Activated T-cell treated with anti-CD3 and anti-CD28 coated beads for 24 hours (primary cell): ENCODE measurements at regions not wholly inside any gene's neighbourhood (a gene's known extent, or its start where the extent isn't known, plus 50 kb on each side); places are given as distances from the start of the nearest gene placed in this dataset.

Experiments used
- DNase-seq: peaks from one replicate; pipeline ENCODE4 v3.0.0-alpha.2; 2020; ENCODE audit warnings: low read depth

DNA sequence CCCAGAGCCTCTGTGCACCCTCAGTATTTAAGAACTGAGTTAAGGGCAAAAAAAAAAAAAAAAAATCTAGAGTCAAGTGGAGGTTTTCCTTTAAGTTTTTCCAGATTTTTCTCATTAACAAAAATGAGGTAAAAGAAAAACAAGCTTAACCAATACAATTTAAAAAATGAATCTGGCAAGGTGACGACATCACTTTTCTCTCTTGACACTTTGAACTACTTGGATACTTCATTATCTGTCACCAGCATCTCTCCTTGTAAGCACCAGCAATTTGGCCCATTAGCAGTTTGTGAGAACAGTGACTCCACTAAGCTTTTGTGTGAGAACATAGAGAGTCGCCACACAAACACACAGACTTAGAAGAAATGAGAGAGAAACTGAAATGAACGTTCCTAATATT, 345.7 kb upstream of the SLC30A5 start:
- no peak for DNase-seq

DNA sequence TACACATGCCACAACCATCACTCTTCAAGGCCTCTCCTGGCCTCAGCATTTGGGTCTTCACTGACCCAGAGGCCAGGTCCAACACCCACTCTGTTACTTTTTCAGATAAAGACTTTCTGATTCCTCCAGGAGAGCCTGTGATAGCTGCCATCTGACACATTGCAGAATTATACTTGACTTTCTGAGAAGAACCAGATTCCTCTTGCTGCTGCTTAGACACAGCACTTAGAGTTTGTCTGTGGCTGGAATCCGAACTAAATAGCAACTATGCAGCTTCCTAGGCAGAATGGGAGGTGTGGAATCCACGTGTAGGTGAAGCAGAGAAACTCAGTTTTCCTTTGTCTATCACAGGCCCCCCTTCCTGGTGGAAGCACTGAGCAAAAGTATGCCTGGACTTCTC, 344.7 kb upstream of the SLC30A5 start:
- no peak for DNase-seq

DNA sequence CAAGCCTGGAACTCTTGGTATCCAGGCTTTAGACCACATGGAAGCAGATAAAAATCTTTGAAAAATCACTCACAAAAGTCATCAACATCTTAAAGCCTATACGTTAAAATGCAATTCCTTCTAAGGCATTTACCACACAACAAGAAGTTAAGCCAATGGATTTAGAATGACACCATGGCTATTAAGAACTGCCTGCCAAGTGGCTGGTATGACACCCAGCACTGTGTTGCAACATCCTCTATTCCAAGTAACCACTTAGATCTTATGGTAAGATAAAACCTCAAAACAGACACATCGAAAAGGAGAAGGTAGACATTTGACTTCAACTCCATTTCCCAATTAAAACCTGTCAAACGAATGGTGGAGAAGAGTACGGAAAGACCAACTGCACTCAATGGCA, 344.2 kb upstream of the SLC30A5 start:
- no peak for DNase-seq

DNA sequence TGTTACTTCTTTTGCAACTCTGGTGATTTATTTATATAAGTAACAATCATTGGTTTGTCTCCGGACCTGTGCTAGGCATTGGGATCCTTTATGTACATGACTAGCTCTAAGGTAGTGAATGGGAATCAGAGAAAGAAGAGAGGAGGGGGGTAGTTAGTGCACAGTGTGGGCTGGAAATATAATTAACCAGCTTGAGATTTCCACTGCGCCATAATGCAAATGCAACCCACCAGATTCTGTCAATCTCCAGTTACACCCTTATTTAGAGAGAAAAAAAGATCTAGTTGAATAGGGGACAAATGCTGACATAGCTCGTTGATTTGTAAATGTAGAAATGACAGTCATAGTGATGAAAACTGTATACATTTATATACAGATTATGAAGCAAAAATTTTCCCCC, 342.2 kb upstream of the SLC30A5 start:
- DNase-seq: no peak

DNA sequence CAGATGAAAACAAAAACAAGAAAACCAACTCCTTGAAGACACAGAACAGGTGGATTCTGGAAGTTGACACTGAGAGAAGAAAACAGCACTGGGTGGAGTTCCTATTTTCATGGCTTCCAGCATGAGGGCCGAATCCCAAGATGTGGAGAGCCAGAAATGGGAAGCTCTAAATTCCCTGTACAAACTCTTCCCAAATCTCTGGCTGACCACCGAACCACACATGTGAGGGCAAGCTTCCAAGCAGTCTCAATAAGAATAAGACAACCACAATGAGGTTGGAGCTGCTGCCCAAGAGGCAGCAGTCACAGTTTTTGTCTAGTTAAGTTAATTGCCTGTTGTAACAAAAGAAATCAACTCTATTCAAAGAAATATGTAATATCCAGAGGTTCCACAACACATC, 339.3 kb upstream of the SLC30A5 start:
- no peak for DNase-seq

DNA sequence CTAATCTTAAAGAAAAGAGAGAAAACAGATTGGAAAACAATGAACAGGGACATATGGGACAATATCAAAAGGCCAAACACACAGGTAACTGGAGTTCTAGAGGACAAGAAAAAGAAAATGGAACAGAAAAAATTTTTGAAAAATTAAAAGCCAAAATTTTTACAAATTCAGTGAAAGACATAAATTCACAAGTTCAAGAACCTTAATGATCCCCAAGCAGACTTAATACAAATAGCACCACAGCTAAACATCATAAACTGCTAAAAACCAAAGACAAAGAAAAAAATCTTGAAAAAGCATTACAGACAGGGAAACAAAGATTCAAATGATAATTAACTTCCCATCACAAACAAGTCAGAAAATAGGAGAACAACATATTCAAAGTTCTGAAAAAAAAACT, 338.5 kb upstream of the SLC30A5 start:
- DNase-seq: no peak

DNA sequence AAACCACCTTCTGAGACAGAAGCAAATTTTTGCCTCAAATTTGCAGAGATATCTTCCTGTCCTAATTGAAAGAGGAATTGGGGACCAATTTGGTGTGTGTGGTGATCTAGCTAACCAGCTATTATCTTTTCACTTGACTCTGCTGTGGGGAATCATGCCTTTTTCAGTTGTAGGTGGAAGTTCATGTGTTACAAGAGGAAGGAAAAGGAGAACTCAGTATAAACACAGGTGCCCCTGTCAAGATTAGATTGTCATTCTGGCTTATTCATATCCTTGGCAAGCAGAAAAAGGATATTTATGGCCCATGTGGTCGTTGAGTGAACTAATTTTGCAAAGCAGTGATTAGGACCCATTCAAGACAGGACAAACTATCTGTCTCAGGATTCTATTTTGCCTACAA, 336.8 kb upstream of the SLC30A5 start:
- DNase-seq: no peak

DNA sequence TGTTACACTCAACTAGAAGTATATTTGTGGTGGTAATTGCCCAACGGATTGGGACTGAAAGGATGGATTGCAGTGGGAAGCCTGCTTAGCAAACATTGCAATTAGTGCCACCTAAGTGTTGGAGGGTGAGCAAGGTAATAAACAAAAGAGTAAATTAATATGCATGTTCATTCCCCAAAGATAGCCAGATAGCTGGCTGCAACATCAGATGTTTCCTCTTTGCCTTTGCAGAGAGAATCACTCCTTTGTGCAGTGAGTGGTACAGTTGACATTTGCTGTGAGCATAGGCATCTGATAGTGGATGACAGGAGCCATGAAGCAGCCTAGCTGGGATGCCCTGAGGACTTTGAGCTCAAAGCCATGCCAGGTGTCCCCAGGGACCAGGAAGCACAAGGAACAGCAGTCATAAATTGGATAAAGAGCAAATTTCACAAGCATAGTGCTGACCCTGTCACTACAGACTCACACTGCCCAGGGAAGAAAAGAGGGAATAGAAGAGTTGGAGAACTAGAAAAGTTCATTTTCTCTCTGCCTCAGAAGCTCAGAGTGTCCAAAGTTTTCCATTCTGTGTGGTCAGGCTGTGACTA, 336.1 kb upstream of the SLC30A5 start:
- no peak for DNase-seq

DNA sequence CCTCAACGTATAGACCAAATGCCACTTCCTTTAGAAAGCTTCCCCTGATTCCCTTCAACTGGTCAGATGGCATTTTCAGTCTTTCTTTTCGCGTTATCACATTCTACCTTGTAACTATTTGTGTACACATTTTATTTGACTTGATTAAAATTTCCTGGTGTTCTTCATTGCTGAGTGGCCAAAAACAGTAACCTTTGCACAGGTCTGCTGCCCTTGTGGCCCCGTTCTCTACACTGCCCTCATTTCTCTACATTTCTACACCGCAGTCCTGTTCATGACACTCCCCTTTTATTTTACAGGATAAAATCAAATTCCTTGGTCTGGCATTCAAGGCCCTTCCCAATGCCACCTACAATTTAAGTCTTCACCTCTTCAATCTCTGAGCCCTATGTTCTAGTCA, 334.2 kb upstream of the SLC30A5 start:
- no peak for DNase-seq

DNA sequence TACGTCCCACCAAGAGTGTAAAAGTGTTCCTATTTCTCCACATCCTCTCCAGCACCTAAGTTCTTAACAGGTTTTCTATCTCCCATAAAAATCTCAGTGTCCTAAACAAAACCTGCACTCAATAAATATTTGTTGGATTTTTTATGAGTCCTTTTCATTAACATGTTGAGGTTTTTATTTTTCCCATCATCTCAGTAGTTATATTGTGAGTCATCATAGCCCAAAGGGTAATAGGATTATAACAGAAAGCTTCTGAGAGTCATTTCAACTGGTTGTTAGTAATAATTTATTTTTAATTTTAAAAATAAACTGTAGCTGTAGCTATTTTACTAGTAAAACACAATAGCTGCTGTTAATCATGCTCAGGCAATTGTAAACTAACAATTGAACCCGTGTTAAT, 331.6 kb upstream of the SLC30A5 start:
- no peak for DNase-seq

DNA sequence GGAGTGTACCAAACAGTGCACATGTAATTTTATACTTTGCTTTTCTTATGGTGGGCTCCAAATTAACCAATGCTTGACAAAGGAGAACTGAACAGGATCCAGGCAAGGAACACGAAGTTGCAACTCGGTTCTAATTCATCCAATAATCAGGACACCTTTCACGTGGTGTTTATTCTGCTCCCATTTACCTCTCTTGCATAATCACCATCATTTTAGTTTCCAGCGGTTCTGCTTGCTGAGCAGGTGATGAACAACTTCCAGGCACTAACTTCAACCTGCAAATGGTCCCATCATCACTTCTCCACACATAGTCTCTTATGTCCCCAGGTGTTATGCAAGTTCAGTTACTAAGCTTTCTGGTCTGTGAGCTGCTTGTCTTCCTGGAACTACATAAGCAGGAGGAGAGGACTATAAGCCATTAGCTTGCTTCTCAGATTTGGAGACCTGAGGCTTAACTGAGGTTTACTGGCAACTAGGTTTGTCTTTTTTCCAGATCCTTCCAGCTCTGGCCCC, 326.8 kb upstream of the SLC30A5 start:
- DNase-seq: no peak

DNA sequence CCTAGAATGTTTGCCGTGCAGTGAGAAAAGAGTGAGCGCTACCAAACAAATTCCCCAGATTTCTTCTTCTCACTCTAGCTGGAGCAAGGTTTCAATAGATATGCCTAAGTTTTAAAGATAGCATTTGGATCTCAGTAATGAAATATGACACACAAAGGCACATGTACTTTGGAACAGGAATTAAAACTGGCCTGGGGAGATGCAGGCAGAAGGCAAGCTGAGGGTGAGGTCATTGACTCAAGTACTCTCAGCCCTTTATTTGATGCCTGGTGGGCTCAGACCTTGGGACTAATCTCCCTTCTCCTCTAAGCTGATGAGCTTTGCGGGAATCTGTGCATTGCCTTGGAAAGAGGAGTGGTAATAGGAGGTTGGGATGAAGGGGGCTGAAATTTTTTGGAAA, 323.3 kb upstream of the SLC30A5 start:
- no peak for DNase-seq

DNA sequence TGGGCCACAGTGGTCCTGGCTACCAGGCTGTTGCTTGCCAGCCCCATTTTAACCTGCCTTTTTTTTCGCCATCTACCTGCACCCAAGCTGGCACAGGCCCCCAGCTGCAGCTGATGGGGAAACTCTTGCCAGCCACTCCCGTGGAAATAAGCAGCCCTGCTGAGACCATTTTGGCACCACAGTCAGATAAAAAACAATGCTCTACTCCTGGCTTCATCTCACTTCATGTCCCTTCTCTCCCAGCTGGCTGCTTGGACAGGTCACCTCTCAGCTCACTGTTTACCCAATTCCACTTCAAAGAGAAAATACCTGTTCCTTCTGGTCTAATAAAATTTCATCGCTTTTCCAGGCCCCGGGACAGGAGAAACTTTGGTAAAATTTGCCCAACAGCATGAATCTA, 322.6 kb upstream of the SLC30A5 start:
- DNase-seq: no peak

DNA sequence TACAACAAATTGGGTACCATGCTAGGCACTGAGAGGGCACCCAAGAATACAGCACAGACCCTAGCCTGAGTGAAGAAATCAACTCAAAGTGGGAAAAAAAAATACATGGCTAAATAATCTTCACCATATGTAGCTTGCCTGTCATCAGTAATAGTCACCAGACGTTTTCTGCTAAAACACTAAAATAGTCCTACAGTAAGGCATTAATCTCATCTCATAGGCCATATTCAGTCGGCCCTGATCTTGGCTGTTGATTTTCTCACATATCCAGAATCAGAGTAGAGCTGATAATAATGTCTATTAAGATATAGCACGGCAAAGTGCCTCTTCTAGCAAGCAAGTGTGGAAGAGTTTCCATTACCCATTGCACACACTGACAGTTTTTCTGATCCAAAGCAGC, 322.1 kb upstream of the SLC30A5 start:
- DNase-seq: no peak

DNA sequence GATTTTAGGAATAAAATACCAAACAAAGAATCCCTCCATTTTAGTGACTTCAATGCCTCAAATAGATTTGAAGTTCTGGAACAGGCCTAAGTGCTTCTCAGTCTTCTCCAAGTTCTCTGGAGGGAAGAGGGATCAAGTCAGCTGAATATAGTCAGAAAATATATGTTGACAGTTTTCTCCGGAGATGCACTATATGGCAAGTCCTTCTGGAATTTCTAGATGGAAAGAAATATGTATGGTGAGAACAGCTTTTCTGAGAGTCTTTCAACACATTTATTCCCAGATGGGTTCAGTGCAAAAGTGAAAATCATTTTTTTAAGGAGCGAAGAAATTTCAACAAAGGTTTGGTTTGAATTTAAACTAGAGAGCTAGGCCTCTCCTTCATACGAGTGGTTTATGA, 317.4 kb upstream of the SLC30A5 start:
- DNase-seq: no peak

DNA sequence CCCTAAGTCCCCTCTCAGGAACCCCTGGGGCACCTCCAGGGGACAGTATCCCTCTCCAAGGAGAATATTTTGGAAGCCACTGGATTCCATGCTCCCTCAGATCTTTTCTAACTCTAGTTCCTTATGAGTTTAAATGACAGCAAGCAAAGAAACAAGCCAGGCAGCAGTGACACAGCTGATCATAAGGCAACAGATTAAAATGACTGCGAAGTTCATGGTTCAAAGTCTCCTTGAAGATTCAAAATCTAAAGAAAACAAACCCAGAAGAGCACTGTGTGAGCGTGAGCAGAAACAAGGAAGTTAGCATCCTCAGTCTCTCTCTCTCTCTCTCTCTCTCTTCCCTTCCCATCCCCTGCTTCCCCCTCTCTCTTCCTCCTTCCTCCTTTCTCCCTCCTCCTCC, 316.7 kb upstream of the SLC30A5 start:
- DNase-seq: no peak

DNA sequence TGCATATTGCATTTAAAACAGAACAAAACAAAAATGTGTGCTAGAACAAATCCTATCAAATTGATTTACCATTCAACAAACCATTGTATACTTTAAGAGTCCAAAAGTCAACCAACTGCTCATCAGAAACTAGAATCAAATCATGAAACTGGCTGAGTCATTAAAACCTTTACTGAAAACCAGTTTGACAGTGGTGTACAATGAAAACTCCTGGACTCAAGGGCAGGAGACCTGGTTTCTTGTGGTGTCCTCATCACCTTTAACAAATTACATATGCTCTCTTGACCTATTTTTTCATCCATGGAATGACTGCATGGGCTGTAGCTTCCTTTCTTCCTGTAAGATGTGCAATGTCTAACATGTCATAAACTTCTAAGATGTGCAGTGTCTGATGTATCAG, 315.3 kb upstream of the SLC30A5 start:
- DNase-seq: no peak

DNA sequence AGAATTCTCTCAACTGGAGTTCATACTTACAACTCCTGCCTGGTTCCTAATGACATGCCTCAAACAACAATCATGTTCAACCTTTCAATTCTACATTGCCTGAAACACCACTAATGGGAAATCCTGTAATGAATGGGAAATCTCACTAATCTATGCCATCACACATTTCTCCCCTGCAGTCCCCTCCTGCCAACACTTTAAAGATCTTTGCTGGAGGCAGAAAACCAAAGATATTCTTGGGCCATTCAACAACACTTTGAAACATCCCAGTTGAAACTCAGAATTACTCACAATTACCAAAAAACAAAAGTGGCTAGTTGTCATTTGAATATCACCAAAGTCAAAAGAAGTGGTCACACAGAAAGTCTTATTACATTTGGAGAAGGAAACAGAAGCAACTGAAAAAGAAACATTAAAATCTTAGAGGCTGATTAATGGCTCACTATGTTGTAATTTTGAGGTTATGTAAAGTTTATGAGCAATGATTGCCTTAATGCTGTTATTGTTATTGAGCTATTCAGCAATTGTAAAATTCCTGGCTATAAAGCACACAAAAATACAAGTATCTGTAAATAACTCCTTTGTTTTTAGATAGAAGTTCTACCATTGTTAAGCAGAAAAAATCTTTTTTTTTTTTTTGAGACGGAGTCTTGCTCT, 313.4 kb upstream of the SLC30A5 start:
- DNase-seq: no peak

DNA sequence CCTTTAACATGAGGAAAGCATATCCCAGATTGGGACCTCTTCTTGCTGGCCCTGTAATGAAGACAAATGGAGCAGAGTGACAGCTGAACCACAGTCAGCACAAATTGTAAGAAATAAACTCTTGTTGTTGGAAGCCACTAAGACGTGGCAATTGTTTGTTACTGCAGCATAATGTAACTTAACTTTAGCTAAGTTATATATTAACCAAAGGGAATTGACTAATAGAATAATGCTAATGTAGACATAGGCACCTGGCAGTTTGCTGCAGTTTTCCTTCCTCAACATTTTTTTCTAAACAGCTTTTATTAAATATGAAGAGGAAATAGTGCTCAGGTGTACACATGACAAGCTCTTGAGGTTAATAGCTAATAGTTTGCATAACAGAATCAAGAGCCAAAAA, 300.7 kb upstream of the SLC30A5 start:
- DNase-seq: no peak

DNA sequence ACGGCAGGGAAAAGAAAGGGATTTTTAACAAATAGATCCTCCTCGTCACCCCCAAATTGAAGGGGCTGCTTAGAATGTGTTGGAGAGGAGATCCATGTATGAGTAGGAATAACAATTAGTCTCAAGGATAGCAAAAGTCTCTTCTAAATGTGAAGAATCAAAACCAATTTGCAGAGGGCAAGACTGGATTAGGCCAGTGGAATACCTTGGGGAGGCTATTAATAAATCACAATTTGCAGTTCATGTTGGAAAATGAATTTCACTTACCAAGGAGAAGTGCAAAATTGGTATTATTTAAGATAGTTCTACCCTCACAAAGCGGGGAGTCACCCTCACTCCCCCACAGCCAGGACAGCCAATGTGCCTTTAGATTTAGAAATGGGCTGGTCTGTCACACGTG, 299.8 kb upstream of the SLC30A5 start:
- no peak for DNase-seq

DNA sequence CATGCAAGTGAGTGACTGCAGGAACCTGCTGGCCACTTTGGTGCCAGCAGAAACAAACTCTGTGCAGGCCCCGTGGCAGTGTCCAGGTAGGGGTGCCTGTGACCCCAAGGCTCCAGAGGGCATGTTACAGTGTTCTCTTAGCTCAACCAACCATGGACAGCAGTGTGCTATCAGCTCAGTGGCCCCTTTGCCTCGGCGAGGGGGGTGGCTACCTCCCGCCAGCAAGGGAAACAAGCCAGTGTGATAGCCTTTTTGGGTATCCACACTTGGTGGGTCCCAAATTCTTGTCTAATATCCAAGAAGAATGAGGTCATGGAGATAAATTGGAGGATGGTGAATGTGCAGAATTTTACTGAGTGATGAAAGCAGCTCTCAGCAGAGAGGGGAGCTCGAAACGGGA, 298.6 kb upstream of the SLC30A5 start:
- no peak for DNase-seq

DNA sequence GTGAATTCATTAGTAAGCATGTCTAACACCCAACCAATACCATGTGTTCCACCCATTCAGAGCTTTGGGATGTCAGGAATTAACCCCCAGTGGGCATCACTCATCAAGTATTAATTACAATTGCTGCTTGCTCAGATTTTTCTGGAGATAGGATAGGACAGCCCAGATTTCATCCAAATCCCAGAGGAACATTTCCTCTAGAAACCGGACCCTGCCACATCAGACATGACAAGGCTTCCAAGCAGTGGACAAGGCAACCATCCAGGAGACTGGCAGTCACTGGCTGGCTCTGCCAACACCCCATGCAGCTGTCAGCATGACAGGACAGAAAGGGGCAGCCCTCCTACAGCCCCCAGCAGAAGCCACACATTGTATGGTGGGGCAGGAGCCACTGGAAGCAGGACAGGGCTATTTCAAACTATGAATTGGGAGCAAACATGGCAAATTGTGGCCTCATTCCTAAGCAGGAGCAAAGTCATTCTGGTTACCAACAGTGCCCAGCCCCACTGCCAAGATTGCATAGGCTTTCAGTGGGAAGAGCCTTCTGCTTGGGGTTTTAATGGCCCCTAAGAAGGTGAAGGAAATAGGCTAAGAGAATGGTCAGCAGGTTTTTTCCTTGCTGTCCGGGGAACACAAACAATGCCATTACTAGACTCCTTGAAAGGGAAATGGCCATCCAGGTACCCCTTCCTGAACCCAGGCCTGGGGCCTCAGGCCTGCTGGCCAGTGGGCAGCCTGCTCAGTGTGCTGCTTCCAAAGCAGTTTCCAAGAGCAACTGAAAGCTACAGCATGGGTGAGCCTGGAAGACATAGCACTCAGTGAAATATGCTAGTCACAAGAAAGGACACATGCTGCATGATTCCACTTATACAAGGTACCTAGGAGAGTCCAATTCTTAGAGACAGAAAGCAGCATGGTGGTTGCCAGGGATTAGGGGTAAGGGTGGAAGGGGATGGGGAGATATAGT, 294.7 kb upstream of the SLC30A5 start:
- DNase-seq: no peak

DNA sequence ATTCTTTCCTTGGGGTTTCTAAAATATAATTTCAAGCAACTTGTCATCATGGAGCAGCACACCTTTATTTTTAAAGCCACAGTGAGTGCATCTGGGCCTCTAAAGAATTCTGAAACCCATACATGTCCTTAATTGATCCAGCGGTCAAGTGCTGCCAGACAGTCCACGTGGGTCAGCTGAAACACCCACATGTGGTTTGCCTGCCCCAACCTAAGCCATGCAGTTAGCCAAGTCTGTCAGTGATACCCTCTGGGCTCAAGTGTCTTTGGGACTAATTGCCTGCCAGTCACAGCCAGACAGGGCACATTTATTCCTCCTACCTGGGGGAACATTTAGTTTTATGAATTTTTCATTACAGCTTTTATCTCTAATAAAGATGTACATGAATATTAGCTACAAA, 291.4 kb upstream of the SLC30A5 start:
- no peak for DNase-seq
